ENCODE measurements at regions not wholly inside any gene's neighbourhood (a gene's known extent, or its start where the extent isn't known, plus 50 kb on each side); places are given as distances from the start of the nearest gene placed in this dataset.
"Not testable (repeated sequence)": the region's sequence is repeated elsewhere in the genome, so short reads cannot be mapped to it uniquely, and the experiment has no call there.

GRCh38 chr14:105736331-105736730, 209.9 kb downstream of the TMEM121 start:
- H3K4me3 ChIP-seq (ENCODE audit: low read length); H3K4me1 ChIP-seq (ENCODE audit: insufficient read depth, low read length); H3K9me2 ChIP-seq (replicated peaks; ENCODE audit: low read length); POLR2A ChIA-PET (ENCODE audit: unreplicated experiment); ATAC-seq; H3K9ac ChIP-seq (ENCODE audit: low read length); H3K4me2 ChIP-seq (ENCODE audit: low read length); intact Hi-C loops (cut with micrococcal nuclease); BruUV-seq (replicated peaks); H3K9me3 ChIP-seq (ENCODE audit: low read length); H2AFZ ChIP-seq (ENCODE audit: low read length); CTCF ChIA-PET; H3F3A ChIP-seq (ENCODE audit: low read length, unreplicated experiment); H3K36me3 ChIP-seq (ENCODE audit: low read depth, low read length); H4K20me1 ChIP-seq (ENCODE audit: low read length); H3K79me2 ChIP-seq (ENCODE audit: low read length); DNase-seq; H3K27ac ChIP-seq (ENCODE audit: low read length); H3K27me3 ChIP-seq (ENCODE audit: low read length): not testable (repeated sequence)

GRCh38 chr14:105737504-105738246, 211.3 kb downstream of the TMEM121 start:
- Histone ChIP-seq H3K4me1 (ENCODE audit: insufficient read depth, low read length) (no peaks in the 10 kb centered on the region), H4K20me1 (ENCODE audit: low read length) (no peaks in the 10 kb centered on the region), H3K4me3 (ENCODE audit: low read length) (no peak overlapping the region), H3K27ac (ENCODE audit: low read length) (no peak overlapping the region), H3K27me3 (ENCODE audit: low read length) (no peaks in the 10 kb centered on the region), H3K4me2 (ENCODE audit: low read length) (no peak overlapping the region), H3K79me2 (ENCODE audit: low read length) (no peaks in the 10 kb centered on the region), H3K9me3 (ENCODE audit: low read length) (no peaks in the 10 kb centered on the region), H3F3A (ENCODE audit: low read length, unreplicated experiment) (no peaks in the 10 kb centered on the region), H3K9ac (ENCODE audit: low read length) (no peak overlapping the region), H3K9me2 (replicated peaks; ENCODE audit: low read length) (no peaks in the 10 kb centered on the region), H2AFZ (ENCODE audit: low read length) (no peak overlapping the region), H3K36me3 (ENCODE audit: low read depth, low read length) (no peaks in the 10 kb centered on the region)
- no TSS peak for BruUV-seq (replicated peaks)
- ATAC-seq (no peak), DNase-seq (no peak)
- CTCF ChIA-PET, result no interaction called here
- TF ChIP-seq EZH2phosphoT487 (IDR thresholded peaks at IDR 0.05; ENCODE audit: borderline replicate concordance, low read length) (no peak), EZH2 (IDR thresholded peaks at IDR 0.05; ENCODE audit: low read length, unreplicated experiment) (no peak), CTCF (conservative IDR thresholded peaks at IDR 0.05; ENCODE audit: low read depth, low read length) (no peak)
- intact Hi-C loops (cut with micrococcal nuclease), result no loop called here
- POLR2A ChIA-PET (ENCODE audit: unreplicated experiment), result no interaction called here

- Histone ChIP-seq H4K20me1 (ENCODE audit: low read length) (no peaks in the 10 kb centered on the region), H3K9me3 (ENCODE audit: low read length) (no peaks in the 10 kb centered on the region), H3K79me2 (ENCODE audit: low read length) (no peaks in the 10 kb centered on the region), H3F3A (ENCODE audit: low read length, unreplicated experiment) (no peaks in the 10 kb centered on the region), H3K27me3 (ENCODE audit: low read length) (no peaks in the 10 kb centered on the region), H3K4me1 (ENCODE audit: insufficient read depth, low read length) (no peaks in the 10 kb centered on the region), H3K9me2 (replicated peaks; ENCODE audit: low read length) (no peaks in the 10 kb centered on the region), H3K9ac (ENCODE audit: low read length) (no peak overlapping the region), H2AFZ (ENCODE audit: low read length) (no peak overlapping the region), H3K36me3 (ENCODE audit: low read depth, low read length) (no peaks in the 10 kb centered on the region), H3K27ac (ENCODE audit: low read length) (no peak overlapping the region), H3K4me3 (ENCODE audit: low read length) (no peak overlapping the region), H3K4me2 (ENCODE audit: low read length) (no peak overlapping the region)
- intact Hi-C loops (cut with micrococcal nuclease), result no loop called here
- TF ChIP-seq EZH2phosphoT487 (IDR thresholded peaks at IDR 0.05; ENCODE audit: borderline replicate concordance, low read length) (no peak), CTCF (conservative IDR thresholded peaks at IDR 0.05; ENCODE audit: low read depth, low read length) (no peak), EZH2 (IDR thresholded peaks at IDR 0.05; ENCODE audit: low read length, unreplicated experiment) (no peak)
- POLR2A ChIA-PET (ENCODE audit: unreplicated experiment), result no interaction called here
- CTCF ChIA-PET, result no interaction called here
- no TSS peak for BruUV-seq (replicated peaks)
- ATAC-seq, result no peak
- DNase-seq, result no peak
Measured at GRCh38 chr14:105738638-105739037, 212.3 kb downstream of the TMEM121 start.
